ENCODE measurements at regions not wholly inside any gene's neighbourhood (a gene's known extent, or its start where the extent isn't known, plus 50 kb on each side); places are given as distances from the start of the nearest gene placed in this dataset.

GRCh38 chr11:26018336-26018735, 313.6 kb upstream of the ANO3 start:
- no peaks in the 10 kb centered on the region for H3K27me3 ChIP-seq (ENCODE audit: insufficient read depth, poor library complexity, severe bottlenecking)
- H3K27ac ChIP-seq (replicated peaks), result no peak overlapping the region
- no peak for DNase-seq (ENCODE audit: low read depth in 1 of 2, low spot score in 1 of 2)
- TF ChIP-seq CTCF (IDR thresholded peaks at IDR 0.05; ENCODE audit: insufficient read depth, low read length) (no peak), SPI1 (IDR thresholded peaks at IDR 0.05; ENCODE audit: borderline replicate concordance, low read depth) (no peak), GABPA (IDR thresholded peaks at IDR 0.05; ENCODE audit: low read depth) (no peak), POLR2AphosphoS5 (IDR thresholded peaks at IDR 0.05; ENCODE audit: low read depth) (no peak)
- H3K4me3 ChIP-seq (replicated peaks; ENCODE audit: insufficient read depth, low read length), result no peak overlapping the region

GRCh38 chr11:26019386-26019785, 312.5 kb upstream of the ANO3 start:
- no peak for DNase-seq (ENCODE audit: low read depth in 1 of 2, low spot score in 1 of 2)
- Histone ChIP-seq H3K4me3 (replicated peaks; ENCODE audit: insufficient read depth, low read length) (no peak overlapping the region), H3K27ac (replicated peaks) (no peak overlapping the region), H3K27me3 (ENCODE audit: insufficient read depth, poor library complexity, severe bottlenecking) (no peaks in the 10 kb centered on the region)
- TF ChIP-seq SPI1 (IDR thresholded peaks at IDR 0.05; ENCODE audit: borderline replicate concordance, low read depth) (no peak), GABPA (IDR thresholded peaks at IDR 0.05; ENCODE audit: low read depth) (no peak), CTCF (IDR thresholded peaks at IDR 0.05; ENCODE audit: insufficient read depth, low read length) (no peak), REST (IDR thresholded peaks at IDR 0.05; ENCODE audit: insufficient replicate concordance, low read depth) (no peak)

- DNase-seq (ENCODE audit: low read depth in 1 of 2, low spot score in 1 of 2), result no peak
- H3K27ac ChIP-seq (replicated peaks), result no peak overlapping the region
- no peaks in the 10 kb centered on the region for H3K27me3 ChIP-seq (ENCODE audit: insufficient read depth, poor library complexity, severe bottlenecking)
- TF ChIP-seq REST (IDR thresholded peaks at IDR 0.05; ENCODE audit: insufficient replicate concordance, low read depth), result no peak
- TF ChIP-seq GABPA (IDR thresholded peaks at IDR 0.05; ENCODE audit: low read depth), result no peak
- TF ChIP-seq CTCF (IDR thresholded peaks at IDR 0.05; ENCODE audit: insufficient read depth, low read length), result no peak
- no peak for TF ChIP-seq POLR2AphosphoS5 (IDR thresholded peaks at IDR 0.05; ENCODE audit: low read depth)
- TF ChIP-seq SPI1 (IDR thresholded peaks at IDR 0.05; ENCODE audit: borderline replicate concordance, low read depth), result no peak
- no peak overlapping the region for H3K4me3 ChIP-seq (replicated peaks; ENCODE audit: insufficient read depth, low read length)
Measured at GRCh38 chr11:26021017-26021416, 310.9 kb upstream of the ANO3 start.

DNA sequence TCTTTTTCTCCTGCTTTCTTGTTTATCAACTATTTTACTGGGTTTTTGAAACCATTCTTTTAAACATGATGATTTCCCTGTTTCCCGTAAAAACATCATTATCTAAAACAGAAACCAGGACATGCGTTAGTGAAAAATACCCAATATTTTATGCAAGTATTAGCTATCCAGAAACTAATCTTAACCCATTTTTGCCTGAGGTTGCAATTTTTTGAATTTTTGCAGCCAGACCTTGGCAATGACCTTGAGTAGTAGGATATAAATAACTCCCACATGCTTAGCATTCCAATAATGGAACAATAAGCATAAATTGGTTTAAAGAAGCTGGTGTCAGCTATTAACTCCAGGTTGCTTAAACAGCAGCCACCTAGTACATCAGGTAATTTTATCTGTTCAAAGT, 308.9 kb upstream of the ANO3 start:
- TF ChIP-seq CTCF (IDR thresholded peaks at IDR 0.05; ENCODE audit: insufficient read depth, low read length), result no peak
- Histone ChIP-seq H3K27me3 (ENCODE audit: insufficient read depth, poor library complexity, severe bottlenecking) (no peaks in the 10 kb centered on the region), H3K27ac (replicated peaks) (no peak overlapping the region), H3K4me3 (replicated peaks; ENCODE audit: insufficient read depth, low read length) (no peak overlapping the region)
- DNase-seq (ENCODE audit: low read depth in 1 of 2, low spot score in 1 of 2), result no peak
